ENCODE measurements at regions not wholly inside any gene's neighbourhood (a gene's known extent, or its start where the extent isn't known, plus 50 kb on each side); places are given as distances from the start of the nearest gene placed in this dataset.

DNA sequence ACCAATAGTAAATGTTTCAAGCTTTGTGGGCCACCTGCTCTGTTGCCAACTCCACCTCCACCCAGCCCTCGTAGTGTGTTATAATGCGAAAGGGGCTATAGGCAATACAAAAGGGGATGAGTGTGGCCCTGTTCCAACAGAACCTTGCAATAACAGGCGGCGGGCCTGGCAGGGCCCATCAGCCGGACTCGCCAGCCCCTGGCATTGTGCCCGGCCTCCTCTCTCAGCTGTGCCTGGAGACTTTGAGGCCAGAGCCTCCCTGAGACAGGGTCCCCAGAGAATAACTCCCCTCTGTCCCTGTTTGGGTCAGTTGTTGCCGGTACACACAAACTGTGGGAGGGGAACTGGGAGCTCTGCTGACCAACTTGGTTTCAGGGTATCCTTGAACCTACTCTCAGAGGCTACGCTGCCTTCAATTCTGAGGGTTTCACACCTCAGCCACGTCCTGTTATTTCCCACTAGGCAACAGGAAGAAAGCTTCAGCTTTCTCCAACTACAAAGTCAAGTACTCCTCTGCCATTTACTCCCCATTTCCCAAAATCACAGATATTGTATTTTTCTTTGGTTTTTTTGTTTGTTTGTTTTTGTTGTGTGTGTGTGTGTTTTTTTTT is 58.0 kb upstream of the ZNF236 start:
- Histone ChIP-seq H3K4me3 (no peak overlapping the region), H3K4me1 (replicated peaks in 1 of 2) (no peaks in the 10 kb centered on the region), H3K36me3 (replicated peaks in 1 of 2) (no peaks in the 10 kb centered on the region), H3K9me3 (replicated peaks in 1 of 3) (no peaks in the 10 kb centered on the region), H3K27me3 (no peaks in the 10 kb centered on the region), H3K27ac (no peak overlapping the region)
- WGBS, 4 donors, result 74 to 84% (median 81%) methylated on average over 8 to 10 of the region's 10 CpGs
- no peak for DNase-seq
- no peak for TF ChIP-seq POLR2A (IDR thresholded peaks at IDR 0.05)
- TF ChIP-seq, protein P1, sequence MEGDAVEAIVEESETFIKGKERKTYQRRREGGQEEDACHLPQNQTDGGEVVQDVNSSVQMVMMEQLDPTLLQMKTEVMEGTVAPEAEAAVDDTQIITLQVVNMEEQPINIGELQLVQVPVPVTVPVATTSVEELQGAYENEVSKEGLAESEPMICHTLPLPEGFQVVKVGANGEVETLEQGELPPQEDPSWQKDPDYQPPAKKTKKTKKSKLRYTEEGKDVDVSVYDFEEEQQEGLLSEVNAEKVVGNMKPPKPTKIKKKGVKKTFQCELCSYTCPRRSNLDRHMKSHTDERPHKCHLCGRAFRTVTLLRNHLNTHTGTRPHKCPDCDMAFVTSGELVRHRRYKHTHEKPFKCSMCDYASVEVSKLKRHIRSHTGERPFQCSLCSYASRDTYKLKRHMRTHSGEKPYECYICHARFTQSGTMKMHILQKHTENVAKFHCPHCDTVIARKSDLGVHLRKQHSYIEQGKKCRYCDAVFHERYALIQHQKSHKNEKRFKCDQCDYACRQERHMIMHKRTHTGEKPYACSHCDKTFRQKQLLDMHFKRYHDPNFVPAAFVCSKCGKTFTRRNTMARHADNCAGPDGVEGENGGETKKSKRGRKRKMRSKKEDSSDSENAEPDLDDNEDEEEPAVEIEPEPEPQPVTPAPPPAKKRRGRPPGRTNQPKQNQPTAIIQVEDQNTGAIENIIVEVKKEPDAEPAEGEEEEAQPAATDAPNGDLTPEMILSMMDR (IDR thresholded peaks at IDR 0.05), result no peak
- intact Hi-C loops (cut with DNase I), result no loop called here

DNA sequence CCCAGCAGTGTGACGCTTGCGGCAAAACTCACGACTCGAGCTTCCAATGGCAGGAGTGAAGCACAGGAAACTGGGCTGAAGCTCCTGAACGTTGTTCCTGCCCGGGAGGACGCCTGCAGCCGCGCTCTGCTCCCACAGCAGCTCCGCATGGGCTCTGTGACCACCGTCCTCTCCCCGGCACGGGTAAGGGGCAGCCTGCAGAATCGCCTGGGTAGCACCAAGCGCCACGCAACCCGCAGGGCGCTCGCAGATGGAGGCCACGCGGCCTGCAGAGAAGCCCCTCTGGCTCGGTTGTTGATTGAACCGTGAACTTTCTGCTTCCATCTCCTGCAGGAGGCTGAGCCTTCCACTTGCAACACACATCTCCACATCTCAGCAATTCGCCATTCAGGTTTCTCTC is 63.3 kb upstream of the ZNF236 start:
- DNase-seq, result no peak
- no peaks in the 10 kb centered on the region for H3K4me1 ChIP-seq (replicated peaks in 1 of 2)
- H3K27me3 ChIP-seq, result no peaks in the 10 kb centered on the region
- no peak overlapping the region for H3K4me3 ChIP-seq
- intact Hi-C loops (cut with DNase I), result no loop called here
- no peaks in the 10 kb centered on the region for H3K36me3 ChIP-seq (replicated peaks in 1 of 2)
- WGBS, 4 donors, result 87 to 93% (median 91%) methylated on average over 18 to 24 of the region's 24 CpGs
- no peak for TF ChIP-seq POLR2A (IDR thresholded peaks at IDR 0.05)
- no peak overlapping the region for H3K27ac ChIP-seq
- H3K9me3 ChIP-seq (replicated peaks in 1 of 3), result no peaks in the 10 kb centered on the region

DNA sequence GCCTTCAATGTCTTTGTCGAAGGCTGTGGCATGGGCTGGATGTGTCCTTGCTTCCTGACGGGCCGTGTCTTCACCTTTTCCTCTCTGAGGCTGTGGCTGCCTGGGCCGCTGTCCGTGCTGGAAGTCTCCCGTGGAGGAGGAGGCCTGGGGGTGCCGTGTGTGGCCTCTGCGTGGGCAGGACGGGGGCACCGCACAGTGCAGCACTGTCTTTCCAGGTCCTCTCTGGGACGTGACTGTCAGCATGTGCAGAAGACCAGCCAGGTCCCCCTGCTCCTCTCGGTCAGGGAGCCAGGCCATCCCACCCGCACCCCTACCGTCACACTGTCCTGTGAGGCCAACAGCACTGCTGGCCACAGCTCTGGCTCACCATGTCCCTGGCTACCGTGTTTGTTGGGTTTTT is 64.4 kb upstream of the ZNF236 start:
- intact Hi-C loops (cut with DNase I), result no loop called here
- TF ChIP-seq, protein P1 (IDR thresholded peaks at IDR 0.05), result no peak
- TF ChIP-seq POLR2A (IDR thresholded peaks at IDR 0.05), result no peak
- Histone ChIP-seq H3K27me3 (no peaks in the 10 kb centered on the region), H3K4me1 (replicated peaks in 1 of 2) (no peaks in the 10 kb centered on the region), H3K27ac (no peak overlapping the region), H3K36me3 (replicated peaks in 1 of 2) (no peaks in the 10 kb centered on the region), H3K4me3 (no peak overlapping the region), H3K9me3 (replicated peaks in 1 of 3) (no peaks in the 10 kb centered on the region)
- 86 to 94% (median 88%) methylated on average over 12 to 15 of the region's 15 CpGs for WGBS, 4 donors
- no peak for DNase-seq

DNA sequence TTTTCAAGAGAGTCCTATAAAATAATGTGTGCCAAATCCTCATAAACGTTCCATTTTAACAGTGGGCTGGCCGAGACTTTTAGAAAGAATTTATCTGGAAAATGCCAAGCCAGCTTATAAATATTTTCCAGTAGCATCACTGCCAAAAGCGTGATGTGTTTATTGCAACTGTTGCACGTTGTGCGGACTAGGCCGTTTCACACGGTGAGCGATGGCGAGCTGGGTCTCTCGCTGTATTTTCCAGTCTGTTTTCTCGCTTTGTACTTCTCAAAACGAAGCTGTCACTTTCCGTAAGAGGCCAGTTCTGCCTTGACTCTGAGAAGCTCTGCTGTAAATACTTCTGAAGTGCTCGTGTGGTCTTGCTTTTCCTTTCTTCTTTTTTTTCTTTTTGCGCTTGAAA is 65.0 kb upstream of the ZNF236 start:
- no peaks in the 10 kb centered on the region for H3K36me3 ChIP-seq (replicated peaks in 1 of 2)
- no peak for DNase-seq
- TF ChIP-seq, protein P1 (IDR thresholded peaks at IDR 0.05), result no peak
- H3K4me3 ChIP-seq, result no peak overlapping the region
- H3K27me3 ChIP-seq, result no peaks in the 10 kb centered on the region
- WGBS, 4 donors, result 77 to 89% (median 82%) methylated on average over 15 of the region's 15 CpGs
- H3K27ac ChIP-seq, result no peak overlapping the region
- no peaks in the 10 kb centered on the region for H3K9me3 ChIP-seq (replicated peaks in 1 of 3)
- intact Hi-C loops (cut with DNase I), result no loop called here
- H3K4me1 ChIP-seq (replicated peaks in 1 of 2), result no peaks in the 10 kb centered on the region

DNA sequence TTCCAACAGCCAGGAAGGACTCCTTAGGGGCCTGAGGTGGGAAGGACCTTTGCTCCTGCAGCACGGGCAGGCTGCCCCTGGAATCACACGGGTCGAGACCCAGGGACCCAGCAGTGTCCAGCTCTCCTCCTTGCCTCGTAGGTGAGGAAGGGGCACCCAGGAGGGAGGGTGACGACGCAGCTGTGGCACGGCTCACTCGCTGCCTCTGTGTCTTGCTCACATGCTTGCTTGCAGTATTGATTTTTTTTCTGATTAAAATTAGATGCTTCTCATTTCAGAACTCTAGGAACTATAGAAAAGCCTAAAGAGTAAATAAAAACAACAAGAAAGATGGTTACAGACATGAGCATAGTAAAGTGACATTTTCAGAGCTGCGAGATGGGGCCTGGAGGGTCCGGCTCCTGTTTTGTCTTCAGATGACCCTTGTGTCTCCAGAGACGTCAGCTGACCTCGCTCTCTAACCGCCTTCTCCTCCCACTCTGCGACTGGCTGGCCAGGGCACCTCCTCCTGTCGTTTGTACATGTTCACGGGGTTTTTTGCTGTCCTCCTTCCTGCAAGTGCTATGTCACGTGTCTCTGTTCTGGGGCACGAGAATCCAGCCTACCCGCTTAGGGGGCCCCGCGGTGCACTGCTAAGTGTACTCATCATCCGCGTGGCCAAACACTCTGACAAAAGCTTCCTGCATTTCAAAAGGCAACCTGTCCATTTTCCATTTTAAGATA is 65.7 kb upstream of the ZNF236 start:
- 72 to 79% (median 73%) methylated on average over 23 of the region's 23 CpGs for WGBS, 4 donors
- Histone ChIP-seq H3K36me3 (replicated peaks in 1 of 2) (no peaks in the 10 kb centered on the region), H3K27ac (no peak overlapping the region), H3K4me1 (replicated peaks in 1 of 2) (no peaks in the 10 kb centered on the region), H3K9me3 (replicated peaks in 1 of 3) (no peaks in the 10 kb centered on the region), H3K4me3 (no peak overlapping the region), H3K27me3 (no peaks in the 10 kb centered on the region)
- no peak for TF ChIP-seq POLR2A (IDR thresholded peaks at IDR 0.05)
- TF ChIP-seq, protein P1 (IDR thresholded peaks at IDR 0.05), result no peak
- no peak for DNase-seq
- intact Hi-C loops (cut with DNase I), result no loop called here

All from adrenal gland (tissue), 9 donors.